Activated T-cell treated with anti-CD3 and anti-CD28 coated beads, Interleukin-2, amount 50 U/mL, for 4 hours (primary cell): ENCODE measurements at regions not wholly inside any gene's neighbourhood (a gene's known extent, or its start where the extent isn't known, plus 50 kb on each side); places are given as distances from the start of the nearest gene placed in this dataset.
"Not testable (repeated sequence)": the region's sequence is repeated elsewhere in the genome, so short reads cannot be mapped to it uniquely, and the experiment has no call there.

ENCODE experiments used
- ATAC-seq, 2 donors: fragments of 200-7000 bp; cut with Tn5 transposase; one replicate each; pipeline ENCODE4 v1.10.0; 2021
- DNase-seq: peaks from one replicate; pipeline ENCODE4 v3.0.0-alpha.2; 2020
- H3K27me3 Mint-ChIP-seq: one replicate; pipeline ENCODE4 v1.8.0; 2021; ENCODE audit warnings: low read depth, mixed read lengths
- H3K36me3 Mint-ChIP-seq: one replicate; pipeline ENCODE4 v1.8.0; 2022; ENCODE audit warnings: mixed read lengths; ENCODE audit not compliant: insufficient read depth
- H3K4me1 Mint-ChIP-seq: one replicate; pipeline ENCODE4 v1.8.0; 2021; ENCODE audit warnings: low read depth, mixed read lengths
- H3K4me3 Mint-ChIP-seq: one replicate; pipeline ENCODE4 v1.8.0; 2021; ENCODE audit warnings: mild to moderate bottlenecking, moderate library complexity, mixed read lengths
- H3K9me3 Mint-ChIP-seq: one replicate; pipeline ENCODE4 v1.8.0; 2021; ENCODE audit warnings: mixed read lengths

- Mint-ChIP-seq H3K36me3 (no peaks in the 10 kb centered on the region), H3K4me1 (no peaks in the 10 kb centered on the region), H3K9me3 (peaks cover 7% of the 10 kb centered on the region), H3K4me3 (no peak overlapping the region), H3K27me3 (peaks cover 2% of the 10 kb centered on the region)
- DNase-seq (no peak), ATAC-seq (no peak)
These were observed 82.5 kb upstream of the RBMS1 start for GRCh38 chr2:160576054-160576499.

DNA sequence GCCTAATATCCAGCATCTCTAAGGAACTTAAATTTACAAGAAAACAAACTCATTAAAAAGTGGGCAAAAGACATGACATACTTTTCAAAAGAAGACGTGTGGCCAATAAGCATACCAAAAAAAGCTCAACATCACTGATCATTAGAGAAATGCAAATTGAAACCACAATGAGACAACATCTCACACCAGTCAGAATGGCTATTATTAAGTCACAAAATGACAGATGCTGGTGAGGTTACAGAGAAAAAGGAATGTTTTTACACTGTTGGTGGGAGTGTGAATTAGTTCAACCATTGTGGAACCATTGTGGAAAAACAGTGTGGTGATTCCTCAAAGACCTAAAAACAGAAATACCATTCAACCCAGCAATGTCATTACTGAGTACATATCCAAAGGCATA is 83.5 kb upstream of the RBMS1 start:
- ATAC-seq, H3K9me3 Mint-ChIP-seq, DNase-seq, H3K27me3 Mint-ChIP-seq, H3K4me1 Mint-ChIP-seq, H3K4me3 Mint-ChIP-seq, H3K36me3 Mint-ChIP-seq: not testable (repeated sequence)

DNA sequence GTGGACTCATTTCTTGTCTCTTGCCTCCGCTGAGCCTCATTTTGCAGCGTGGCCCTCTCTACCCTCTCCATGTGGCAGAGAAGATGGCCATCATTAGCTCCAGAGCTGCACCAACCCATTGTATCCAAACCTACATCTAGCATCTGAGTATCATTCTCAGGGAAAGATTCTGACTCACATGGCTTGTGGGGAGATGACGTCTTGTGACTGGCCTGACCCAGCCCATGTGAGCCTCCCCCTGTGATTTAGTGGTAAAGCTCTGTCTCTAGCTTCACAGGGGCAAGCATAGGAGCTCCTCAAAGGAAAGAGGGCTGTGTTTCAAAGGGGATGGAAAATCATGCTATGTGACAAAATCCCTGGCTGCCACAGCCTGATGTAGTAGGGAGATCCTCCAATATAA is 87.4 kb upstream of the RBMS1 start:
- Mint-ChIP-seq H3K27me3 (peaks cover 2% of the 10 kb centered on the region), H3K4me1 (peaks cover 8% of the 10 kb centered on the region), H3K4me3 (no peak overlapping the region), H3K36me3 (no peaks in the 10 kb centered on the region), H3K9me3 (no peaks in the 10 kb centered on the region)
- DNase-seq, result no peak
- ATAC-seq, result no peak

DNA sequence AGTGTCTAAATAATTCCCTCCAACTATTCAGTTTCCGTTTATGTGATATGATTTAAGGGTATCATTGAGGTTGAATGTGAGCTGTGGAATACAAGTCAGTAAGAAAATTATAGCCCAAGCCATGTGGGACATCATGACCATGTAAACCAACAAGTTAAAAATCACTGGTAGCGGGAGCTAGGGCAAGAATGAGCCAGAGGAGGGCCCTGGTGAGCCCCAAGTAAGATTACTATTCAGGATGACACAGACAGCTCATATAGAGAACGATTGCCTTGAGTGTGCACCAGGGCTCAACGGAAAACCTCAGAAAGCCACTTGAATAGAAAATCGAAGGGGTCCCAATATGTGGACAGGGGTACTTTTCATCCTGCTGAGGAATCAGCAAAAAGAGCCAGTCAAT is 87.8 kb upstream of the RBMS1 start:
- DNase-seq, result no peak
- no peaks in the 10 kb centered on the region for H3K9me3 Mint-ChIP-seq

DNA sequence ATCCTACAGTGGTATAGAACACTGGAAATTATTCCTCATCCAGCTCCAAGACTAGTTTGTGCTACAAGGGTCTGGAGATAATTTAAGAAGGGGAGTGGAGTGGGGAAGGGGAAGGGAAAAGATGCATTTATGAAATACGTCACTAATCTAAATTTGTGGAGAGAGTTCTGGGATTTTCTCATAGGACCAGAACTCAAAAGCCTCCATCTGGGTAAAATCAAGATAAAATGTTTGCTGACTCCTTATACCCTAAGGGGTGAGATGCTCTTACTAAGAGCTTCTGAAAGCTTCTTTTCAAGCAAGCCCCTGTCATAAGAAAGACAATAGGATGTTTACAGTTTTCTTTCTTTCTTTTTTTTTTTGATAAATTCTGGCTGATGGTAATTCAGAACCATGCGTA is 88.5 kb upstream of the RBMS1 start:
- peaks cover 2% of the 10 kb centered on the region for H3K27me3 Mint-ChIP-seq
- no peaks in the 10 kb centered on the region for H3K36me3 Mint-ChIP-seq
- no peaks in the 10 kb centered on the region for H3K9me3 Mint-ChIP-seq
- DNase-seq (no peak), ATAC-seq (no peak)
- peaks cover 10% of the 10 kb centered on the region for H3K4me1 Mint-ChIP-seq
- no peak overlapping the region for H3K4me3 Mint-ChIP-seq

More for the DNA sequence above, 87.8 kb upstream of the RBMS1 start:
- Mint-ChIP-seq H3K27me3 (peaks cover 2% of the 10 kb centered on the region), H3K4me1 (peaks cover 10% of the 10 kb centered on the region), H3K4me3 (no peak overlapping the region), H3K36me3 (no peaks in the 10 kb centered on the region)
- no peak for ATAC-seq

DNA sequence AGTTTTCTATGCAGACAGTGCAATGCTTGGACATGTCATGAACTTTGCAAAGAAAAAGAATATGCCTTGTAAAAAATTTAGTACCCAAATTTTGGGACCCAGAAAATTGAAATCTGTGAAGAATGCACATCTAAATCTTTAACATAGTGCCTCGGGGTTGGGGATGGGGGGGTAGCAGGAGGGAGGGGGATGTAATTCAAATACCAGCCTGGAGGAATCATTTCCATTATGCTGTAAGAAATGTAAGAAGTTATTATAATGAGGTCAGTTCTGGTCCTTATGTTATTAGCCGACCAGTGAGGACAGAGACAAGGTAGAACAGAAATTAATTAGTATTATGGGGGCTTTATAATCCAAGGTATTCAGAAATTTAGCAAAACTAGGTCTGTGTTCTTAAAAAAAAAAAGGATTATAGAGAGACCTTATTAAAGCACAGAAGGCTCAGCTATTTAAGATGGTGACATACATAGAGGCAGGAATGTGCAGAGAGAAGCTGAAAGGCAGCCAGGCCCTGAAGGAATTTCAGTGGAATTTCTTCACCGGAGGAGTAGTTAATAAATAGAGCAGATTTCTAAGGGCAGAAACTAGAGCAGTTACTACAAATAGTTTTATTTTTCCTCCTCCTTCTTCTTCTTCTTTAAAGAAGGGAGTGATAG is 89.0 kb upstream of the RBMS1 start:
- Mint-ChIP-seq H3K9me3 (no peaks in the 10 kb centered on the region), H3K36me3 (no peaks in the 10 kb centered on the region), H3K4me1 (peaks cover 10% of the 10 kb centered on the region), H3K4me3 (no peak overlapping the region), H3K27me3 (no peaks in the 10 kb centered on the region)
- ATAC-seq (no peak), DNase-seq (no peak)

DNA sequence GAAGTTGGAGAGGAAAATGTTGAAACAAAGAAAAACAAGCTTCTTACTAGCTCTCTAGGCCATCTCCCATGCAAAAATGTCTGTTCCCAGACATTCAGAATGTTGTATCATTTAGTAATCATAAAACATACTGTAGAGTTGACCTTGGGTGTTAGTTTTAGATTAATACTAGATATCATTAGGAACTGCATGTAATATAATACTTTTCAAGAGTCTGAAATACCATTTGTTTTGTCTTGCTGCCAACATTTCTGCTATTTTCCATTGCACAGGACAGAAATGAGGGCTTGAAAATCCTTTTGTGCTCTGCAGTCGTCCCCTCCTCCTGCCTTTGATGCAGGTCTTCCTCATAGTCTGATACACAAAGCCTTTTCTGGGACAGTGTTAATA is 89.5 kb upstream of the RBMS1 start:
- no peak for DNase-seq
- H3K4me3 Mint-ChIP-seq, result no peak overlapping the region
- no peaks in the 10 kb centered on the region for H3K27me3 Mint-ChIP-seq
- no peaks in the 10 kb centered on the region for H3K9me3 Mint-ChIP-seq
- ATAC-seq, result no peak
- H3K4me1 Mint-ChIP-seq, result peaks cover 10% of the 10 kb centered on the region
- no peaks in the 10 kb centered on the region for H3K36me3 Mint-ChIP-seq

GRCh38 chr2:160583813-160584537 is 90.4 kb upstream of the RBMS1 start:
- DNase-seq (no peak), ATAC-seq (no peak)
- H3K4me3 Mint-ChIP-seq, result no peak overlapping the region
- no peaks in the 10 kb centered on the region for H3K27me3 Mint-ChIP-seq
- peaks cover 10% of the 10 kb centered on the region for H3K4me1 Mint-ChIP-seq
- no peaks in the 10 kb centered on the region for H3K36me3 Mint-ChIP-seq
- no peaks in the 10 kb centered on the region for H3K9me3 Mint-ChIP-seq

DNA sequence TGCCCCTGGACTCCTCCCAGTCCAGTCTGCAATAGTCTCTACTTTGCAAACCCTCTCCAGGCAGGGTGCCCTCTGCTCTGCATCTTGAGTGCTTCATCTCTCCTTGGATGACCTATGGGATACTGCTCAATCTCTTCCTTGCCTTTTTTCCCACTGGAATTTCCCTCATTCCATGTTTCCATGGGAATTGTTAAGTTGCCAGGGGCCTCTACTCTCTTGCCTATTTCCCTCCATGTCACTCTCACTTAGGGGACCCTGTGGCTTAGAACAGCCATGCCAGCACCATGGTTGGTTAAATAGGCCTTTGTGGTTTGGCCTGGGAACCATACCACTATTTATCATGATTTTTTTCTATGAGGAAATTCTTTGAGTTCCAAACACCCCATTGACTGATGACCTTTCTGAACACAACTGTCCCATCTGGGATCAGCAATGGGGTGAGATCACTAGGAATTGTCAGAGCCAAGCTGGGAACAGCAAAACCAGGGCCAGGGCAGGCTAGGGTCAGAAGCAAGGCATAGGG is 91.4 kb upstream of the RBMS1 start:
- no peaks in the 10 kb centered on the region for H3K9me3 Mint-ChIP-seq
- H3K4me3 Mint-ChIP-seq, result no peak overlapping the region
- DNase-seq (no peak), ATAC-seq (no peak)
- H3K4me1 Mint-ChIP-seq, result peaks cover 10% of the 10 kb centered on the region
- no peaks in the 10 kb centered on the region for H3K36me3 Mint-ChIP-seq
- no peaks in the 10 kb centered on the region for H3K27me3 Mint-ChIP-seq

- ATAC-seq (no peak), DNase-seq (no peak)
- Mint-ChIP-seq H3K27me3 (no peaks in the 10 kb centered on the region), H3K4me1 (peaks cover 8% of the 10 kb centered on the region), H3K36me3 (no peaks in the 10 kb centered on the region), H3K9me3 (peaks cover 4% of the 10 kb centered on the region), H3K4me3 (no peak overlapping the region)
These were observed 97.1 kb upstream of the RBMS1 start for GRCh38 chr2:160590664-160591063.

DNA sequence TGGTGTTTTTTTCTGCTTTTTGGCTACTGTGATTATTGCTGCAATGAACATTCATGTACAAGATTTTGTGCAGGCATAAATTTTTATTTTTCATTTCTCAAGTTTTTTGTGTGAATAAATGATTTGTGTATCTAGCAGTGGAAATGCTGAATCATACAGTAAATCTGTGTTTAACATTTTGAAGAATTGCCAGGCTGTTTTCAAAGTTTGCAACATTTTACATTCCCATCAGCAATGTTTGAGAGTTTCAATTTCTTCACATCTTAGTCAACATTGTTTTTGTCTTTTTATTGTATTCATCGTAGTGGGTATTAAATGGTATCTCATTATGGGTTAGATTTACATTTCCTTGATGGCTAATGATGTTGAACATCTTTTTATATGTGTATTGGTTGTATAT is 98.8 kb upstream of the RBMS1 start:
- Mint-ChIP-seq H3K27me3 (no peaks in the 10 kb centered on the region), H3K9me3 (peaks cover 4% of the 10 kb centered on the region), H3K4me3 (no peak overlapping the region), H3K4me1 (peaks cover 3% of the 10 kb centered on the region), H3K36me3 (no peaks in the 10 kb centered on the region)
- ATAC-seq (no peak), DNase-seq (no peak)

DNA sequence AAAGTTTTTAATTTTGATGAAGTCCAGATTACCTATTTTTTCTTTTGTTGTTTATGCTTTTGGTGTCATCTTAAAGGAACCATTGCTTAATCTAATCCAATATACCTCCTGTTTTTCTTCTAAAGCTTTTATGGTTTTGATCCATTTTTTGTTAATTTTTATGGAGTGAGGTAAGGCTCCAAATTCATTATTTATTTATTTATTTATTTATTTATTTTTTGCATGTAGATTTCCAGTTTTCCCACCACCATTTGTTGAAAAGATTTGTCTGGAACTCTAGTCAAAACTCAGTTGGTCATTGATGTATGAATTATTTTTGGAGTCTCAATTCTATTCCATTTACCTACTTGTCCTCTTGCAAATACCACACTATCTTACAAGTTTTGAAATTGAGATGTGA is 99.4 kb upstream of the RBMS1 start:
- ATAC-seq (no peak), DNase-seq (no peak)
- H3K27me3 Mint-ChIP-seq, result no peaks in the 10 kb centered on the region
- peaks cover 4% of the 10 kb centered on the region for H3K9me3 Mint-ChIP-seq
- H3K4me1 Mint-ChIP-seq, result peaks cover 3% of the 10 kb centered on the region
- H3K4me3 Mint-ChIP-seq, result no peak overlapping the region
- no peaks in the 10 kb centered on the region for H3K36me3 Mint-ChIP-seq

DNA sequence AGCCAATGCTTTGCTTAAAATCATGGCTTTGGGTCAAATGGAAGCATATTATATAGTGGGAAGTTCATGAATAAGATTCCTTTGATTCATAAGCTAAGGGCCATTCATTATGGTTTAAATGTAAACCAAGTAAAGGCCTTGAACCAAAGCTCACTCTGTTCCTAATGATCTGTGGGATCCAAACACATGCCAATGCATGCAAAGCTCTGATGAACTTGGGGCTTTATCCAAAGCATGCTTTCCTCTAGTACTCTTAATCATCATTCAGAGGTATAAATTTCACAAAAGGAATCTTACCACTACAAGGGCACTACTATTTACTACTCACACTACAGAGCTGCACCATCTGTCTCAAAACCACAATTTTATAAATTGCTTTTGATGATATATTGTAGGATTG is 102.8 kb upstream of the RBMS1 start:
- Mint-ChIP-seq H3K9me3 (peaks cover 4% of the 10 kb centered on the region), H3K4me1 (peaks cover 2% of the 10 kb centered on the region)

GRCh38 chr2:160600437-160600836 is 106.8 kb upstream of the RBMS1 start:
- not testable (repeated sequence) for H3K27me3 Mint-ChIP-seq, H3K4me1 Mint-ChIP-seq, DNase-seq, H3K4me3 Mint-ChIP-seq, ATAC-seq, H3K36me3 Mint-ChIP-seq, H3K9me3 Mint-ChIP-seq

More for the DNA sequence above, 102.8 kb upstream of the RBMS1 start:
- Mint-ChIP-seq H3K36me3 (no peaks in the 10 kb centered on the region), H3K4me3 (no peak overlapping the region), H3K27me3 (no peaks in the 10 kb centered on the region)
- no peak for DNase-seq
- ATAC-seq, result no peak

GRCh38 chr2:160602073-160602472 is 108.5 kb upstream of the RBMS1 start:
- Mint-ChIP-seq H3K27me3 (no peaks in the 10 kb centered on the region), H3K36me3 (no peaks in the 10 kb centered on the region), H3K4me1 (no peaks in the 10 kb centered on the region), H3K4me3 (no peak overlapping the region), H3K9me3 (no peaks in the 10 kb centered on the region)
- no peak for ATAC-seq
- DNase-seq, result no peak
